GM12873 (cell line): ENCODE measurements at regions not wholly inside any gene's neighbourhood (a gene's known extent, or its start where the extent isn't known, plus 50 kb on each side); places are given as distances from the start of the nearest gene placed in this dataset.

Source experiments
- TF ChIP-seq, protein P1 (sequence below): IDR thresholded peaks from 2 replicates; pipeline ENCODE4 v1.5.1; 2012; ENCODE audit warnings: low read depth, mild to moderate bottlenecking, moderate library complexity, low read length, control low read depth; ENCODE audit not compliant: insufficient read depth; ENCODE audit errors: missing control alignments

DNA sequence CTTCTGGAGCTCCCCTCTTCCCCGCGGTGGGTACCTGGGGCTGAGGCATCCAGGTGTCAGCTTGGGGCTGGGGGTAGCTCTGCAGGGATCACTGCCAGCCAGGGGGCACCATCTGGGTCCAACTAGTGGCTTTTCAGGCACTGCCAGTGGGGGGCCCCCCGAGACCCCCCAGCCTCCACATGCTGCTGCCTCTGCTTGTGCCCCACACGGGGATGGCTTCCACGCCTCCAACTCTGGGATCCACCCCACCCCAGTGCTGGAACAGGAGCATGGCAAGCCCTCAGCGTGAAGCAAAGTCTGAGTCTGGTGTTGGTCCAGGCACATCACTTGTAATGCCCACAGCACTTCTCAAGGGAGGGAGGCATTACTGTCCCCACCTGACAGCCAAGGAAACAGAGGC, 260.5 kb upstream of the MVB12B start:
- TF ChIP-seq, protein P1, sequence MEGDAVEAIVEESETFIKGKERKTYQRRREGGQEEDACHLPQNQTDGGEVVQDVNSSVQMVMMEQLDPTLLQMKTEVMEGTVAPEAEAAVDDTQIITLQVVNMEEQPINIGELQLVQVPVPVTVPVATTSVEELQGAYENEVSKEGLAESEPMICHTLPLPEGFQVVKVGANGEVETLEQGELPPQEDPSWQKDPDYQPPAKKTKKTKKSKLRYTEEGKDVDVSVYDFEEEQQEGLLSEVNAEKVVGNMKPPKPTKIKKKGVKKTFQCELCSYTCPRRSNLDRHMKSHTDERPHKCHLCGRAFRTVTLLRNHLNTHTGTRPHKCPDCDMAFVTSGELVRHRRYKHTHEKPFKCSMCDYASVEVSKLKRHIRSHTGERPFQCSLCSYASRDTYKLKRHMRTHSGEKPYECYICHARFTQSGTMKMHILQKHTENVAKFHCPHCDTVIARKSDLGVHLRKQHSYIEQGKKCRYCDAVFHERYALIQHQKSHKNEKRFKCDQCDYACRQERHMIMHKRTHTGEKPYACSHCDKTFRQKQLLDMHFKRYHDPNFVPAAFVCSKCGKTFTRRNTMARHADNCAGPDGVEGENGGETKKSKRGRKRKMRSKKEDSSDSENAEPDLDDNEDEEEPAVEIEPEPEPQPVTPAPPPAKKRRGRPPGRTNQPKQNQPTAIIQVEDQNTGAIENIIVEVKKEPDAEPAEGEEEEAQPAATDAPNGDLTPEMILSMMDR, result no peak

DNA sequence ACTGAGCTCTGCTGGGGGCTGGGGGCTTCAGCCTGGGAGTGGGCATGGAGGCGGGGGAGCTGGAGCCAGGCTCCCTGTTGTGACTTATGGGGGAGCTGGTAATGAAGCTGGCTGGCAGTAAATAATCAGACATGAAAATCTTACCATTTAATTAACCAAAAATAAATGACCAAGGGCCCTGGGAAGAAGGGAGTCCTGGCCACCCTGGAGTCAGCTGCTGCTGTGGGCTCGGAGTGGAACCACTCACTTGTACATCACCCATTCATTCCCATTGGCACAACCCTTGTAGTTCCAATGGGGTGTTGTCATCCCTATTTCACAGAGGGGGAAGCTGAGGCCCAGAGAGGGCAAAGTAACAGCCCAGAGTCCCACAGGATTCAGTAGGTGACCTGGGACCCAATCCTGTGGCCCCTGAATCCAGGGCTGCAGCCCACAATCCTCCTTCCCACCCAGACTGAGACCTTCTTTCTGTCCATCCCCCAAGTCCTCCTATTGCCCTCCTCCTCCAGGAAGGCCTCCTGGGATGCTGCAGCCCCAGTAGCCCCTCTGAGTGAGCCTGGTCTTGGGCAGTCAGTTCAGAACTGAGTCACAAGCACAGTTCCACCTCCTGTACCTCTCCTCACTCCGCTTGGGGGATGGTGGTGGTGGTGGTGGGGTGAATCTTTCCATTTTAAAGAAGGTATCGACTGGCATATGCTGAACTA, 259.4 kb upstream of the MVB12B start:
- TF ChIP-seq, protein P1, result no peak

DNA sequence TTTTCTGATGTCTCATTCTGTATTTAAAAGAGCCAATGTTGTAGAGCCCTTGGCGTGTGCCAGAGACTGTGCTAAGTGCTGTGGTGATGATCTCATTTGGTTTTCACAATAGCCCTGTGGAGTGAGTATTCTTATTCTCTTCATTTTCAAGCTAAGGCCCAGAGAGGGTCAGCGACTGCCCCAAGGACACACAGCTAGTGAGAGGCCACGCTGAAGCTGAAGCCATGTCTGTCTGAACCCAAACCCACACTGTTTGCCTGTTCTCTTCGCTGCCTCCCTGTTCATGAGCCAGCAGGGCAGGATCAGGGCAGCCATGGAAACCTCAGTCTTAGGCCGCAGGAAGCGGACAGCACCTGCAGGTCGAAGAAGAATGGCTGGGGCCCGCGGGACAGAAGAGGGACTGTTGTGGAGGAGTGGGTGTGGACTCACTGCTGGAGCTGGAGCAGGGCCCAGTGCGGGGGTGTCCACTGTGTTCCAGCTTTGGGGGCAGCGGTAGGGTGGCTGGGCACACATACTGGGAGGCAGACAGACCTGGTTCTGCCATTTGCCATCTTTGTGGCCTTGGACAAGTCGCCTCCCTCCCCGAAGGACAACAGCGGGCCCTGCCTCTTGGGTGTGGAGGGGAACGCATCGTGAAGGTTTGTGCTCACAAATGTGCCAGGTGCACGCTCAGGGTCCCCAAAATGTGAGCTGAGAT, 257.9 kb upstream of the MVB12B start:
- TF ChIP-seq, protein P1, result no peak

DNA sequence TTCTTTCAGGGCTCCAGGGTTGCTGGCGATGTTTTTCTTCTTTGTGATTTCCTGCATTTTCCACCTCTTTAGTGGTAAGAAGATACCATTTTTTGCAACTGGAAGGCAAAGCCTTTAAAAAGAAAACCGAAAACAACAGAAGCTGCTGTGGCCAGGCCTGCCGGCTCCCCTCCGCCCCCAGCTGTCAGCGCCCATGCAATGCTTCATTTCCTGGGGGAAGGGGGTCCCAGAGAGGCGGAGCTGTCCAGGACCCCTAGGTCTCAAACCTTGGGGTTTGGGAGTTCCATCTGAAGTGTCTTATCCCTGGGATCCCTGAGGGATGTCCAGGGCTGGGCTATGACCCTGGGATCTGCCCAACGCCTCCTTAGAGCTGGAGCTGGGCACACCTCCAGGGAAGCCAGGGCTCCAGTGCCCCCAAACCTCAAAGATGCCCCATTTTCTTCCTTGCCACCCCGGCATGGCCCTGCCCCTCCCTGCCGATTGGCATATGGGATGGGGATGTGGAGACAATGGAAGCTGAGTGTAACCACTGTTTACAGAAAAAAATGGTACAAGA, 257.2 kb upstream of the MVB12B start:
- TF ChIP-seq, protein P1, result peak; percentile 12

DNA sequence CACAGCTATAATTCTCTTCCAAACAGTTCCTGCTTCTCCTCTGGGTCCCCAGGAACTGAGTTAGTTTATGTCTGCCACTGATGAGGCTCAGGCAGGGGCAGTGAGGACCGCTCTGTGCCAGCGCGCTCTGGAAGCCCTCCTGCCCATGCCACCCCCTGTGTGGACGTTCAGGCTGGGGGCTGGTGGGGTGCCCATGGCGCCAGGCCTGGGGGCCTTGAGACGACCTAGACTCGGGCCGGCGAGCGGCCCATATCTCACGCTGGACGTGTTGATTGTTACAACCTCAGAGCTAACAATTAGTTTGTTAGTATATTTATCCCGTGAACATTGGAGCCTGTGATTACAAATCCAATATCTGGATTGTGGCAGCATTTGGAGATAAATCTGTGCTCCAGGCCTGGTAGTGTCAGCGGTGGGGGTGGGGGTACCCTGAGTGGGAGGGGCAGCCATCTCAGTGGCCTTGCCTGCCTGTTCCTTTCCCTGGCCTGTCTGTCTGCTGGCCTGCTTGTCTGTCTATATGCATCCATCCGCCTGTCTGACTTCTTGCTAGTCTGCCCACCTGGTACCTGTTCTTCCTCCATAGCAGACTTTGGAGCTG, 256.5 kb upstream of the MVB12B start:
- TF ChIP-seq, protein P1, result no peak

DNA sequence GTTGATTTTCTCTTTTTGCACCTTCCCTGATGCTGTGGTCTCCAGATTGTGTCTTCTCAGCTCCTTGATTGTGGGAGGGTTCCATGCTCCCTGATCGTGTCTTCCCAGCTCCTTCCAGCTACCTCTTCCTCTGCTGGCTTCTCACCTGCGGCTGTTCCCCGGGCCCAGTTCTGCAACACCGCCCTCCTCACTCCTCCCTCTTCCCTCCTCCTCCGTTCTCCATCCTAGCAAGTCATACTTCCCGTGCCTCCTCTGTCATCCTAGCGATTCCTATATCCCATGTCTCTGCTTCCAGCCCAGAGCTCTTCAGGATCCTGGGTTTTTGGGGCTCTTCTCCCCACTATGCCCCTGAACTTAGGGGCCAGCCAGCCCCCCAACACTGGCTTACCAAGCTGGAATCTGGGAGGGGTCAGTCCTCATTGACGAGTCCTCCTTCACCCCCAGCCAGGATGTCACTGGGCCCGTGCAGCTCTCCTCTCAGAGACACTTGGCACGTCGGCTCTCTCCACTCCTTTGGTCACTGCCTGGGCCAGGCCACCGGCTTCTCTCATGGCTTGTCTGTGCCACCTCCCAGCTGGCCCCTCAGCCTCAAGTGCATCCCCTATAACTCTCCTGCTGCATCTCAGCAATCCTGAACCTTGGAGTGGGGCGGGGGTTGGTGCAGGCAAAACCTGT, 255.4 kb upstream of the MVB12B start:
- TF ChIP-seq, protein P1, result no peak

DNA sequence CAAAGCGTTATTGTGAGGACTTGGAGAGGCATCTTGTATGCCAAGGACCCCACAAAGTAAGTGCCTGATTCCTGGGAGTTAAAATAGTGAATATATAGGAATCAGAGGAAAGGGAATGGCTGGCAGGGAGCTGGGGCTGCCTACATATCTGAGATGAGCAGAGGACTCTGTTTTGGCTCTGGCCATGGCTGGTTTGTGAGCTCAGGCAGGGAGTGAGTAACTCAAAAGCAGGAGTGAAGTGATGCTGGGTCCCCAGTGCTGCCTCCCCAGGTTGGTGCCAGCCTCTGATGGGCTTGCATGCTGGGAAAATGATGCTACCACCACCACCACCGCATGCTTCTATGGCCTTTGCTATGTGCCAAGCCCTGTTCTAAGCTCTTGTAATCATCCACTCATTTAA, 246.0 kb upstream of the MVB12B start:
- TF ChIP-seq, protein P1, result no peak
